Effector CD4-positive, alpha-beta T cell (primary cell): ENCODE measurements at regions not wholly inside any gene's neighbourhood (a gene's known extent, or its start where the extent isn't known, plus 50 kb on each side); places are given as distances from the start of the nearest gene placed in this dataset.
A peak's percentile ranks its signal among the peaks of the same experiment; 100 is the strongest.
"Not testable (repeated sequence)": the region's sequence is repeated elsewhere in the genome, so short reads cannot be mapped to it uniquely, and the experiment has no call there.

ENCODE experiments used
- DNase-seq: peaks from one replicate; pipeline ENCODE4 v3.0.0-alpha.2; 2020

DNA sequence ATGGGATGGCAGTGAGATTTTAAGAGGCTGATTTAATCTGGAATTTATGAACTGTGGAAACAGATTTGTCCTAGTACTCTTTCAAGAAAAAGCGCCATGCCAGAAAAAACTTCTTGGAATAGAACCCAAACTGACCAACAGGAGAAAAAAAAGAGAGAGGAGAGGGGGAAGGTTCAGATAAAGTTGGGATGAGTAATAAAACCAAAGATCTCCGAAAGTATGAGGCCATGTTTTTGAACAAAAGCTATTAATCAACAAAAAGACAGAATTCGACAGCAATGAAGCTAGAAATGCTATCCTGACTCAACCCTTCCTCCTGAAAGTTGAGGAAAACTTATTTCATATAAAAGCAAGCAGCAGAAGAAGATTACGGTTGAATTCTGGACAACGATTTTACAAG is 135.5 kb downstream of the CEMIP2 start:
- no peak for DNase-seq

DNA sequence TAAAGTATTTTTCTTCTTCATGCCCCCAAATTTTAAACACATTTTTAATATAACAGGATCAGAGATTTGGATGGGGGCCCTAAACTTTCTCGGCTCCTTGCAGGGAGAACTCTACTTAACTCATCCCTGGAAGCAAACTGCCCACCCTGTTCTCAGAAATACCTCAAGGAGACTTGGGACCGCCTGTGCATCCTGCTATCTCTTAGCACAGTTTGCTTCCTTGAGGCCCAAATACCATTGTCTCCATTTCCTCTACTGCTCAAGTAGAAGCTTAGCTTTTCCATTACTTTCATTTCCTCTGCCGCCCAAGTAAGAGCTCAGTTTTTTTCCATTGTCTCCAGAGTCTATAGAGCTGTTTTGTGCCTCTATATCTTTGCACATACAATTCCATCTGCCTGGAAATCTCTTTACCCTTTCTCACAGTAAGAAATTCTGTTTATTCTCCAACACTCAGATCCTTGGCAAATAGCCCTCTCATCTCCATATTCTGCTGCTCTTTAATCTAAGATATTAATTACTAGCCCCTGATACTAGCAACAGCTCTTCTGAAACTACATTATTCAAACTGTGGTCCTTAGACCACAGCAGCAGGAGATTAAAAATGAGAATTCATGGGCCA is 137.8 kb downstream of the CEMIP2 start:
- DNase-seq: no peak

DNA sequence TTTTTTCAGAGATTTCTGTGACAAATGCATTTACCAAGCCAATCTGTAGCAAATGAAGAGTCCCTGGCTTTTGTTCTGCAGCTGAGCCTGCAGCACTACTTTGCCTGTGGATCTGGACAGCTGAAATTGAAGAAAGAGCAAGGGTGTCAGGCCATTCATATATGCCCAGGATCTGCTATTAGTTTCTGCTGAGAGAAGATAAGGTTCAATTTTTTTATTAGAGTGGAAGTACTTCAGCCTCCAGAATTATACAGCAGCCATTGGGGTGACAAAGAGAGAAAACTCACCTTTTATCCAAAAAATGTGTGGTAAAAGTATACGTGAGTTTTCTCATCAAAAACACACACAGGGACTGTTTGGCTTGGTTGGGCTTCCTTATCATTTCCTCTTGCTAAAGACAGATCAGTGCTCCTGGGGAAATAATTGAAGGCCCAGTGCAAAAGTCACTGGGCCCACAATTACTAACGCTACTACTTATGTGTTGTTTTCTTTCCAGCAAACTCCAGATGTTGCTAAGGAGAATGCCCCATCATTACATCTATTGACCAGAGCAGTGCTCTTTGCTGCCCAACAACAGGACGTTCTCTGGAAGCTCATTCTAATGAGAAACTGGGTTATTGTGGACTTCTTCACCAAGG is 138.6 kb downstream of the CEMIP2 start:
- no peak for DNase-seq

DNA sequence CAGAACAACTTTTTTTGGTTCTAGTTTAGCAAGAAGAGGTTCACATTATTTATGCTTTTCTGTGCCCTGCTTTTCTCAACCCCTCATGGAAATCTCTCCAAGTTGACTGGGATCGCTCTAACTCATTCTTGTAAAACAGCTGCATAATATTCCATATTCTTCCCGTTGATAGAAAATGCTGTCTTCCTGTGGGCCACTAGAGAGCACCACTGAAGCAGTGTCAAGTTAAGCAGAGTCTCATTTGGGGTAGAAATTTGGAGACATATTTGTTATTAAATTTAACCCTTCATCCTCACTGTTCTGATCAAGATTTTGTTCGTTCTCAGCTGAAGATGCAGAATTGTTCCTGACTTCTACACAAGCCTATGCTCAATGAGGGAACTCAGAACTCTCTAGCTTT is 140.1 kb downstream of the CEMIP2 start:
- no peak for DNase-seq

DNA sequence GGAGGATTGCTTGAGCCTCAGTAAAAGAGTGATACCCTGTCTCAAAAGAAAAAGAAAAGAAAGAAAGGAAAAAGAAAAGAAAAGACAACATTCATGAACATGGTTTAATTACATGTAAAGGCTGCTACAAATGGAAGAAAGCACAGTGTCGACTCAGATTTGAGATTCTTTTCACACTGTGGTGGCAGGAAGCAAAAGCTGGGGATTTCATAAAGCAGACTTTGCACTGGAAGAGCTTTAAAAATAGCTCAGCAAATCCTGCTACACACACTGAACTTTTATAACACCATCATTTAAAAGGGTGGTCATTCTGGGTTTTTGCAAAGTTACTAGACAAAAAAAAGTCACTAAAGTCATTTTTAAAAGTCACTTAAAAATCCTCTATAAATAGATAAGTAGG is 140.8 kb downstream of the CEMIP2 start:
- no peak for DNase-seq

DNA sequence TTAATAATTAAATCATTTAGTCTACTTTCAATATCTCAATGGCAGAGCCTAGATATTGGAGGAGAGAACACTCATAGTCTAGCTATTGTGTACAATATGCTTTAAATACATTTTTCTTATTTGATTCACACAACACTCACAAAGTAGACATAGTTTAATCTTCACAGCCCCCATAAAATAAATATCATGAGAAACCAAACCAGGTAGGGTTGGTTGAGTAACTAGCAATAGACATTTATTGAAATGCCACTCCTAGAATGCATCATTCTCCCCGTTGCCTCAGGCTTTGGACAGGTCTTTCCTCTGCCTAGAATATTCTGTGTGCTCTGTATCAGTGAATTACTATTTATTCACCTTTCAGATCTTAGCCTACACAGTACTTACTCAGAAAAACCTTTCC is 141.9 kb downstream of the CEMIP2 start:
- no peak for DNase-seq

DNA sequence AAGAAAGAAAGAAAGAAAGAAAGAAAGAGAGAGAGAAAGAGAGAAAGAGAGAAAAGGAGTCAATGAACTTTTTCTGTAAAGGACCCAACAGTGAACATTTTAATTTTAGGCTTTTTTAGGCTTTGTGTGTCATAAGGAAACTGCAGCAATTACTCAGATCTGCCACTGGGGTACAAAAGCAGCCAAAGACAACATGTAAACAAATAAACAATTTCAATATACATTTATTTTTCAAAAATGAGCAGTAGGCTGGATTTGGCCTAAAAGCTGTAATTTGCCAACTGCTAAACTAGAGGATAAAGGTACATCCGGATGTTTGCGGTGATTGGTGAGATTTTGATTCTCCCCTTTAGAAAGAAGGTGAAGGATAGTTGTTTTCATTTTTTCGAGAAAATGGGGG is 143.6 kb downstream of the CEMIP2 start:
- DNase-seq: no peak

DNA sequence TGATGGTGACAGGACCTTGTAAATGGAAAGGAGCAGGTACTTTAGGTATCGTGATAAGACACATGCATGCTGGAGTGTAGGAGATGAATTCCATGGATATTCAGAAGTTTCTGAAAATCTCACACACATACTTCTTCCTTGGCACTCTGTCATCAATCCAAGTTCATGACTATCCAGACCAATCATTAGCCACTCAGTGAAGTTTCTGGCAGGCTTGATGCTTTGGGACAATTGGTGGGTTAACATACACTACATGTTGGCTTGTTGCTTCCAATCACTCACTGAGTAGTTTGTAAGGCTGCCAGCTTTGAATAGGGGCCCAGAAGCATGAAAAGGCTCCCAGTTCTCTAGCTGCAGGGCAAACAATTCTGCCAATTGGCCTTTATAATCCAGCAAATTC is 147.6 kb downstream of the CEMIP2 start:
- DNase-seq: no peak

DNA sequence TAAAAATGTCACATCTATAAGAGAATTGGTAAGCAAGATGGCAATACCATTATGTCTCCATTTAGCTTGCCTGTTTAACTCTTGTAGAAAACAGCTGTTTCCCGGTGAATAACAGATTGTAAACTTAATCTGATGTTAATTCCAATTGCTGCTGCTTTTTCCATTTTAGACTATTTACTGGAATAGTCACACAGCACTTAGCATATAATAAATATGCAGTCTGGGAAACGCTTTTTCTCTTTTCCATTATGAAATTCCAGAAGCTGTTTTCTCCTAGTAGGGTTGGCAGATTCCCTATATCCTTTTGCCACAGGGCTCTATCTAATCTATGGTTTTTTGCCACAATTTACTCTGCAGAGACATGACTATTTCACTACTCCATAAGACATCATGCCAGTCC is 148.0 kb downstream of the CEMIP2 start:
- DNase-seq: no peak

DNA sequence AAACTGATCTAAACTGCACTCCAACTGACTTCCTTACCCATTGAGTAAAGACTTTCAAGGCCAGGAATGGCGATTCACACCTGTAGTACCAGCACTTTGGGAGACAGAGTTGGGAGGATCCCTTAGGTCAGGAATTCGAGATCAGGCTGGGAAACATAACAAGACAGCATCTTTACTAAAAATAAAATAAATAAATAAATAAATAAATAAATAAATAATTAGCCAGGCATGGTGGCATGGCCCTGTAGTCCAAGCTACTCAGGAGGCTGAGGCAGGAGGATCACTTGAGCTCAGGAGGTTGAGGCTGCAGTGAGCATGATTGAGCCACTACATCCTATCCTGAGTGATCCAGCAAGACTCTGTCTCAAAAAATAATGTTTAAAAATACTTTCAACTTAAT is 148.4 kb downstream of the CEMIP2 start:
- no peak for DNase-seq

DNA sequence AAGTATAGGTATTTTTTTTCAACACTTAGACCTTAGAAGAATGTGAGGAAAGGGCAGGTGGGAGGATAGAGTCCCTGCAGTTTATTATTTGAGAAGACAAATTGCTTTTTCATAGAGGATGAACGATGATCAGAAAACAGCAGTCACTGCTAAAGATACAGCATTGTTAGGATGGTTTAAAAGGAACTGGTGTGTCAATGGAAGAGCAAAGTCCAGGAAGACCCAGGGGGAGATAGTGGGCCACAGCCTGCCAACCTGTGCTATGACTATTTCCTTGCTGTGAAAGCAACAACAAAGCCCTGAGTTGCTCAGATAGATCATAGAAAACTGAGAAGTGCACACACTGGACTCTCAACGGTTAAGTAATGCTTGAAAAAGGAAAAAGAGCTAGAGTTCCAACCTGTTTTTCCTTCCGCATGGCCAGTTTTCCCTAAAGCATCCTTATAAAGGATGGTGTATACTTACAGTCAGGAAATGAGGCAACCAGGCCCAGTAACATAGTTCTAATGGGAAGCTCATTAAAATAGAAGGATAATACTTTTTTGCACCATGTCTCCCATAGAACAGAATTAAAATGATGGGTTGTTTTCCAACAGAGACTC is 153.8 kb downstream of the CEMIP2 start:
- DNase-seq: no peak

DNA sequence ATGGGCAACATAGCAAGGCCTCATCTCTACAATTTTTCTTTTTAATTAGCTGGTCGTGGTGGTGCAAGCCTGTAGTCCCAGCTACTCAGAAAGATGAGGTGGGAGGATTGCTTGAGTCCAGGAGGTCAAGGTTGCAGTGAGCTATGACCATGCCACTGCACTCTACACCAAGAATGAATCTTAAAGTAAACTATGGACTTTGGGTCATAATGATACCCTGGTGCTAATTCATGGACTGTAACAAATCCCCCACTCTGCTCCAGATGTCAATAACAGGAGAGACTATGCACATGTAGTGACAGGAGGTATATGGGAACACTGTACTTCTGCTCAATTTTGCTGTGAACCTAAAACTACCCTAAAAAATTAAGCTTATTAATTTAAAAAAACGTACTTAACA is 155.4 kb downstream of the CEMIP2 start:
- DNase-seq: no peak

DNA sequence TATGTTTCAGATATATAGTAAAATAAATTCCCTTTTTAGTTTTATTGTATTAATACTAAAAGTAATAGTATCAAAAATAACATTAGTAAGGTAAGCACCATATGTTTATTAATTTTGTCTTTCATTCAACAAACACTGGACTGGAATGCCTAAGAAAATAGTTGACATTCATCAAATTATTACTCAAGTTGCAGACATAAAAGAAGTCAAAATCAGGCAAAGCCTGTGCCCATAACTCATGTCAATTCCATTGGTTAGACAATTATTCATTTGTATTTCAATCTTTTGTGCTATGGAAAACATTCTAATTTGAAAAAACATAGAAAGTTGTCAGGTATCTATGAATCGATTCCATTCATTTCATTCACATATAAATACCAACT is 158.9 kb downstream of the CEMIP2 start:
- DNase-seq: no peak

DNA sequence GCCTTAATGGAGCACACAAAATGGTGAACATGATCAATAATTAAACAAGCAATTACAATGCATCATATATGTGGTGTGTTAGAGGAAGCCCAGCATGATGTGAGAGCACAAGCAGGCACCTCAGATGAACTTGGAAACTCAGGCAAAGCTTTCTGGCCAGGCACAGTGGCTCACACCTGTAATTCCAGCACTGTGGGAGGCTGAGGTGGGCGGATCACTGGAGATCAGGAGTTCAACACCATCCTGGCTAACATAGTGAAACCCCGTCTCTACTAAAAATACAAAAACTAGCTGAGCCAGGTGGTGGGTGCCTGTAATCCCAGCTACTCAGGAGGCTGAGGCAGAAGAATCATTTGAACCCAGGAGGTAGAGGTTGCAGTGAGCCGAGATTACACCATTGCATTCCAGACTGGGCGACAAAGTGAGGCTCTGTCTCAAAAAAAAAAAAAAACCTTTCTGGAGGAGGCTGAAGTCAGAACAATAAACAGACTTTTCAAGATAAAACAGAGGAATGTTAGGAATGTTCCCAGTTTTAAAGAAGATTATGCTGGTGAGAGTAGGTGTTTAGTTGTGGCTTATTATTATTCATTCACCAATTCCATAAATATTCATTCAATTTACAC is 159.4 kb downstream of the CEMIP2 start:
- no peak for DNase-seq

DNA sequence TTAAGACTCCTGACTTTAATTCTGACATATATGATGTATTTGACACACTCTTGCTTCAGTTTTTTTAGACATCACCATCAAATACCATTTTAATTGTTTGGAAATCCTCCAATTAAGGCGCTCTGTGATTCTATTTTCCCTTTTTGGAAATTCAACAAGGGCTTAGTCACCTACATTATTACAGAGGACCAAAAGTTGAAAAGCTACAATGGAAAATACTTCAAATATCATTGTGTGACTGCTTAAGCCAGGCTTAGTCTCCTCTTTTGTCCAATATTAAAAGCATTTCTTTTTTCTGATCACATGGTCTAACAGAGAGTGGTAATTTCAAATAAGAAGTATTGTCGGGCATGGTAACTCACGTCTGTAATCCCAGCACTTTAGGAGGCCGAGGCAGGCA is 160.3 kb downstream of the CEMIP2 start:
- no peak for DNase-seq

DNA sequence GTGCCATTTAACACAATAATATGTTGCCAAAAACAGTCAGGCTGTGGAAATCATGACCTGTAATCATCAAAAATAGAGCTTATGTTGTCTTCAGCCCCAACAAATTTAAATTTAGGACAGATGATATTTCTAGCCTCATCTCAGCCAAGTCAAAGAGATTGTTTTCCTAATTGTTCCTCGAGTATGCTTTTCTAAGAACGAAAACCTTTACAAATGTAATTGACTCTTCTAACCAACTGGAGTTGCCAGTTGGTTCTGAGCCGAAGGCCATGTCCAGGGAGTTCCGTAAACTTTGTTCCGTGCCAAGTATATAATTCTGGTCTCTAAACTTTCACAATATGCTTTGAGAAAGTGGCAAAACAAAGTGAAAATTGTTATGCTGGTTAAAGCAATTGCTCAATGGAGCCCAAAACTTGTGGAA is 160.8 kb downstream of the CEMIP2 start:
- DNase-seq: no peak

DNA sequence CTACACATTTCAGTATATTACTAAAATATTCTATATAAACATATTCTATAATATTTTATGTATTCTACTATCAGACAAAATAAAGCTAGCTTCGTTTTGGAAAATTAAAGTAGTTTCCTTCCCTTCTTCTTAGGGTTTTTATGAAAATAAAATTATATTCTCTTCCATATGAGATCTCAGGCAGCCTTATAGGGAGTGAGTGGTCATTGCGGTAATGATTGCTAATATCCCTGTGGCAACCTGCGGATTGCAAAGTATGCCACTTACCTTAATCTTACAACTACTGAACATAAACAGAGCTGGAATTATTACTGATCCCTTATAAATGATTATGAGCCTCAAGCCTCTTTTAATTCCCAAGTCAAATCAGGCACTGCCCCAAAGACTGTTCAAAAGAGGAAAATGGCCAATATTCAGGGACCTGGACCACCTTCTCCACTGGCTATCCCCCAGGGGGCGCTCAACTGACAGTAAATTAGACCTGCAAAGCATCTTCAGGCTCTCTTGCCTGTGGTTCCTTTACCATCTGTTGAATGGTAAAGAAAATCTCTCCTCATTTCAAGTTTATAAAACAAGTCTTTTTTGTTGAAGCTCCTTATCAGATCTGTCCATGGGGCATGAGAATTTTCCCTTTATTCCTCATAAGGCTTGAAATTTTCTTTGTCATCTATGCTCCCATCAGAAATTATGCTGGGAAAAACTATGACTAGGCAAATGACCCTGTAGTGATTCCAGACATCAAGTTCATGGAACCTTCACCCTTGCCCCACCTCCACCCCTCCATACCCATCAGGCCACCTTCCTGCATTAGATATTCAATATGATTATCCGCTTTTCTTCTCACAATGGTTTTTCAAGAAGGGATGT is 163.9 kb downstream of the CEMIP2 start:
- peak; percentile 78 for DNase-seq

DNA sequence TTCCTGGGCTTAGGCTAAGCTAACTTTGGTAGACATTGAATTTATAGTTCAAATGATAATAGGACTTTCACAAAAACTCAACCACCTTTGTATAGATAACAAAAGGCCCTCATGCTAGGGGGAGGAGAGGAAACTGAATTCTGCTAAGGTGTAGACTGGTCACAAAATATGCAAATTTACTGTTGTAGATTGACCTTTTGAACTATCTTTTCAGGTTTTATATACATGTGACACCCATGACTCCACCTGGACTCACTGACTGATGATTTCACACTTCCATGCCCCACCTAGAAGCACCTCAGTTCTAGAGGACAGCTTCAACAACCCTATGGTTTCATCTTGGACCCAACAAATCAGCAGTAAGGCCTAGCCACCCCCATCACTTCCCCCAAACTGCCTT is 165.7 kb downstream of the CEMIP2 start:
- no peak for DNase-seq

DNA sequence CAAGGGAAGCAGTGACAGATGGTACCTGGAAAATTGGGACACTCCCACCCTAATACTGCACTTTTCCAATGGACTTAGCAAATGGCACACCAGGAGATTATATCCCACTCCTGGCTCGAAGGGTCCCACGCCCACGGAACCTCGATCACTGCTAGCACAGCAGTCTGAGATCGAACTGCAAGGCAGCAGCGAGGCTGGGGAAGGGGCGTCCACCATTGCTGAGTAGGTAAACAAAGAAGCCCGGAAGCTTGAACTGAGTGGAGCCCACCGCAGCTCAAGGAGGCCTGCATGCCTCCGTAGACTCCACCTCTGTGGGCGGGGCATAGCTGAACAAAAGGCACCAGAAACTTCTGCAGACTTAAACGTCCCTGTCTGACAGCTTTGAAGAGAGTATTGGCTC is 172.6 kb downstream of the CEMIP2 start:
- DNase-seq: not testable (repeated sequence)

DNA sequence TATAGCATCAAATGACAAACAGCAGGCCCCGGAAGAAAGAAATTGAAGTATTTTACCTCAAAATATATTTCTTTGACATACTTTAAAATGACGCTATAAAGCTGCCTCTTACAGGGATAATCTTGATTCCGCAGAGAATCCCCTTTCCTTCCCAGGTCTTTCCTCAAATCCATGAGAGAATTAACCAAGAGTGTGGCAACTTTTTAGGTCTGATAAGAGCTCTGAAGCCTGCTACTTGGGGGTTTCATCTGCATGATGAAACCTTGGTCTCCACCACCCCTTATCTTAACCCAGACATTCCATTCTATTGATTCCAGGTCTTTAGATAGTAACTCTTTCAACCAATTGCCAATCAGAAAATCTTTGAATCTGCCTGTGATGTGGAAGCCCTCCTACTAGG is 173.8 kb downstream of the CEMIP2 start:
- no peak for DNase-seq

DNA sequence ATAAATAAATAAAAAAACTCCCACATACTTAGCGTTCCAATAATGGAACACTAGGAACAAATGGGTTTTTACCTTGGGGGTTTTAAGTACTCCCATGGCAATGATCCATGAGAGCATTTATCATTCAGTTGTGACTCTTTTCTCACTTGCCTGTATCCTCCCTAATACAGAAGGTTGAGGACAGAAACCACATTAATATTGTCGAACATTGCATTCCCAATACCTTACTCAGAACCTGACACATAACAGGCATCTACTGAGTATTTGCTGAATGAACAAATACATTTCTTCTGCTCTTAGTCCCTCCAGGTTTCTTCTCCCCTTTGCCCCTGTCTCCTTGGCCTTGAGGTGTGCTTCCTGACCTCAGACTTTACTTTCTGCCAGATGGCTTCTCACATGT is 175.9 kb downstream of the CEMIP2 start:
- DNase-seq: no peak

DNA sequence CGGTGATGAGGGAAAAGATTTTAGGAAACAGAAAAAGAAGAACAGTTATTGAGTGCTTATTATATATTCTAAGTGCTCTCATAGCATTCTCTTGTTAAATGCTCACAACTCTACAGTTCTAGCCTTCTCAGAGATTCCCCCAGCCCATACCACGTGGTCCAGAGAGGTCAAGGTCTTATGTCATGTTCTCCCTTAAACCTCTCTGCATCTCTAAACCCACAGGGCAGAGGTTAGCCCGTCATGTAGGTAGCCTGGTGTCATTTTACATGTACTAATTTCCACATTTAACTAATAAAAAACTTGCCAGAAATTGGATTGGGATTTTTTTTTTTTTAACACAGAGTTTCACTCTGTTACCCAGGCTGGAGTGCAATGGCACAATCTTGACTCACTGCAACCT is 178.0 kb downstream of the CEMIP2 start:
- DNase-seq: no peak

DNA sequence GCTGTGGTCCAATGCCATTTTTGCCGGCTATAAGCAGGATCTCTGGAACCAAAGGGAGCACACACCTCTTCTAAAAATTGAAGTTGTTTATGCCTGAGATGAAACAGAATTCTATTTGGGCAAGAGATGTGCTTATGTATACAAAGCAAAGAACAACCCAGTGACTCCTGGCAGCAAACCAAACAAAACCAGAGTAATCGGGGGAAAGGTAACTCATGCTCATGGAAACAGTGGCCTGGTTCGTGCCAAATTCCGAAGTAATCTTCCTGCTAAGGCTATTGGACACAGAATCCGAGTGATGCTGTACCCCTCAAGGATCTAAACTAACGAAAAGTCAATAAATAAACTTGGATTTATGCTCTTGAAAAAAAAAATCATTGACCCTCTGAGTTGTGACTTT is 178.7 kb downstream of the CEMIP2 start:
- DNase-seq: no peak
